ENCODE measurements at regions not wholly inside any gene's neighbourhood (a gene's known extent, or its start where the extent isn't known, plus 50 kb on each side); places are given as distances from the start of the nearest gene placed in this dataset.

DNA sequence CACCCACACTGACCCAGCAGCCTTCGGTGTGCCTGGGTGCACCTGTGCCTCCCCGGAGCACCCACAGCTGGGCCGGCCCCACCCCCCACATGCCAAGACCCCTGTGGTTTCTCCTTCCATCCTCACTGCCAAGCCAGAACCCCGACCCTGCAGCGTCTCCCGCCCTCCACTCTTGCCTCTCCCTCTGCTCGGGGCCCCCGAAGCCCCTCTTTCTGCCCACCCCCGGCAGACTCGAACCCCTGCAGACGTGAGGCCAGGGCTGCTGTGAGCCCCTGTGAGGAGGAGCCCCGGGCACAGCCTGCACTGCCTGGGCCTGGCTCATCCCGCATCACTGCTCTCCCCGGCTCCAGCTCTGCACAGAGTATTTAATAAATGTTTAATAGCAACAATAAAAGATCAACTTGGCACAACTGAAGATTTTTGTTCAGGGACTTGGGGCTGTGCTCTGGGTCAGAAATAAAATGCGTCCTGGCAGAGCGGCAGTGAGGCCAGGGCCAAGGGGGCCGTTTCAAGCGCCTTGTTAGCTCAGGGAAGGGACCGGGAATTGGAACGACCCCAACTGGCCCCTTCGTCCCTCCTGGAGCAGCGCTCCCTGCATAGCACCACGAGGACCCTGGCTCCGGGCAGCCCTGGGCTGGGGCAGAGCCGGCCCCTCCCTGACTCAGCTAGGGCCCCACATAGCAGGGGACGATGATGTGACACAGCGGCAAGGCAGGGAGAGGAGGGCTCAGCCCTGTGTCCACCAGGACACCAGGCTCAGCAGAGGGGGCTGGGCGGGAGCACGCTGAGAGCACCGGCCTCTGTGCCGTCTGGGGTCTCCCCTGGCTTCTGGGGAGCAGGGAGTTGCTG, 520.8 kb downstream of the BRD1 start:
- DNase-seq = no peak

DNA sequence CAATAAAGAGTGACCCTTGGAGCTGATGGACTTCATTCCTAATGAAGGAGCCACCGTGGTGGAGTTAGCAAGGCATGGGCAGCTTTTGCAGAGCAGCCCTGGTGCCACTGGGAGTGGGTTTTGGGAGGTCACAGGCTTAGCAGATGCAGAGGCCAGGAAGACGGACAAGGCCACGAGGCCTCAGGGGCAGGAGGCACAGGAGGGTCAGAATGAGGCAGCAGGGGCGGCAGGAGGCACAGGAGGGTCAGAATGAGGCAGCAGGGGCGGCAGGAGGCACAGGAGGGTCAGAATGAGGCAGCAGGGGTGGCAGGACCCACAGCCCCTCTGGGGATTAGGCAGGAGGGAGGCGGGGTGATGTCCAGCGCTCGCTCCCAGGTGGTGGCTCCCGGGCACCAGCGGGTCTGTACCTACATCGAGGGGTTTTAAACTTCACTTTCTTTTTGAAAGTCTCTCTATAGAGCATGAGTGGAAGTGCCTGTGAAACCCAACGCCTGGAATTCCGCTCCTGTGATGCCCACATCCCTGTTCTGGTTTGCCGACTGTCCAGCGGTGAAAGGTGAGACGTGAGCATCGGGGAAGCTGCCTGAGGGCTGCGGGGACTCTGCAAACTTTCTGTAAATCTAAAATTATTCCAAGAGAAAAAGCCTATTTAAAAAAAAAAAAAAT, 521.6 kb downstream of the BRD1 start:
- DNase-seq = no peak

DNA sequence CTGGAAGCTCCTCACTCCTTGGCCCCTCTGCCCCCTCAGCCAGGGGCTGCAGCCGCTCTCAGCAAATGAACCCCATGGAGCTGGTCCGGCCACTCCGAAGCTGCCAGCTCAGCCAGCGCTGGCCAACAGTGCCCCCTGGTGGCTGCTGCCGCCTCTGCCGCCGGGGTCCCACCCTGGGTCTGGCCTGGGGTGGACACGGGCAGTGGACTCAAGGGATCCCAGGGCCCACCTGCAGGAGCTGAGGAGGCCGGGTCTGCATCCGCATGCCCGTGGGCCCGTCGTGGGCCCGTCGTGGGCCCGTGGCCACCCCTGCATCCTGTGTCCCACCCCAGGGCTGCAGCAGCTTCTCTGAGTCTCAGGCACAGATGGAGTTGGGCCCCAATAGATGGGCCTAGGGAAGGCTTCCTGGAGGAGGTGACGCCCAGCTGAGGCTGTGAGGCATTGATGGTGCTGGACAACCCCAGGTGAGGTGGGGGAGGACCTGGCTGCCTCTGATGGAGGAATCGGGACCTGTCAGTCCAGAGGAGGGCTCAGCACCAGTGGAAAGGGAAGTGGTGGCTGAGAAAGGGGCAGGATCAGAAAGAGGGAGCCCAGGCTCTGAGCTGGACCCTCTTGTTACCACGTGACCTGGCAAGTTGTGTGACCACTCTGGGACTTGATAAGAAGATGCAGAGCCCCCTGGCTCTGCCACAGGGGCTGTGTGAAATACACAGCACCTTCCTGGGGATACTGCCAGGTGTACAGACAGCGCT, 522.3 kb downstream of the BRD1 start:
- DNase-seq = peak; percentile 45

DNA sequence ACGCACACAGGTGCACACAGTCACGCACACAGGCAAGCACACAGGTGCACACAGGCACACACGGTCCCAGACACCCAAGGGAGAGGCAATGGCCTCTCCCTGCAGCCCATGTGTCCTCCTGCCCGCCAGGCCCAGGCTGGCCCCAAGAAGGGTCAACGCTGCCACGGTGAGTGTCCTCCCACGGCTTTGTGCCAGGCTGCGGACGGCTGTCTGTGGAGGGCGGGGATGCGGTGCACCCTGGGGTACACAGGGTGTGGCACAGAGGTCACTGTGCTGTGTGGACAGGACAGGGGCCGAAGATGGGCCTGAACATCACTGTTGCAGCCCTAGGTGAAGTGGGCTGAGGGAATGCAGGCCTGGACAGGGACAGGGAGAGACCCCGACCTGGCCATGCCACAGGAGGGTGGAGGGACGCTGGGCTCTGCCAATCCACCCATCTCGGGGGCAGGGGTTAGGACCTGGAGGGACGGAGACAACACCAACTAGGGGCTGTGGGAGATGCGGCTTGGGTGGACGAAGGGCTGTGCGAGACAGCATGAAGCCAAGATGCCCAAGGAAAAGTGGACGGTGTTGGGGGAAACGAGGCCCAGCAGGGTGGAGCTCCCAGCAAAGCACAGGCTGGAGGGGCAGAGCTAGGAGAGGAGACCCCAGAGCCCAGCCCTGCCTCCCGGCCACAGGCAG, 523.8 kb downstream of the BRD1 start:
- DNase-seq = peak; percentile 7

DNA sequence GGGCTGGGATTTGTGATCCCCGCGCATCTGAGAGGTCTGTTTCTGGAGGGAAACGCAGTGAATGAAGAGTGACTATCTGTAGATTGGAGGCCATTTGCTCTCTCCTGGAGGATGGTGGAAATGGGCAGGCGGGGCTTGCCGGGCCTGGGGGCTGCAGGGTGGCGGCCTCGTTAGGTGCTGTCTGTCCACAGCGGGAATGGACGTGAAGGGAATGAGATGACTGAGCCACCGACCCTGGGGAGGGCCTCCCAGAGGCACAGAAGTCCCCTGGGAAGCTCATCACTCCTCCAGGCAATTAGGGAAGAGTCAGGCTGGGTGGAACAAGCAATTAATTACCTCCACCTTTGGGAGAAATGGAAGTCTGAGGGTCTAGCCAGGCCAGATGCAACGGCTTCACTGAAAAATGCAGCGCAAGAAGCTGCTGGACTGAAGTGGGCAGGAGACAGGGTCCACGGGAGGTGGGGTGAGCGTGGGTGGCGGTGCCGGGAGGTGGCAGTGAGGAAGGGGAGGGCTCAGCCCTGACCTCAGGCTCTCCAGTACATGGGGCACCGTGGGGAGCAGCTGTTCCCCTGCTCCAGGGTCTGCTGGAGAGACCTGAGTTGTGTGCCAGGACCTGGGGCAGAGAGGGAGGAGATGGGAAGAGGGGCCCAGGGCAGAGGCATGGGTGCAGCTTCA, 524.5 kb downstream of the BRD1 start:
- DNase-seq = peak; percentile 2

DNA sequence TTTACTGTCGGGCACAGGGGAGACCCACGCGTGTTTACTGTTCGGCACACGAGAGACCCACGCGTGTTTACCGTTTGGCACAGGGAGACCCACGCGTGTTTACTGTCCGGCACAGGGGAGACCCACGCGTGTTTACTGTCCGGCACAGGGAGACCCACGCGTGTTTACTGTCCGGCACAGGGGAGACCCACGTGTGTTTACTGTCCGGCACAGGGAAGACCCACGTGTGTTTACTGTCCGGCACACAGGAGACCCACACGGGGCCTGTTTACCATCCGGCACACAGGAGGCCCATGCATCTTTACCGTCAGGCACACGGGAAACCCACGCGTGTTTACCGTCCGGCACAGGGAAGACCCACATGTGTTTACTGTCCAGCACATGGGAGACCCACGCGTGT, 525.1 kb downstream of the BRD1 start:
- DNase-seq = no peak

DNA sequence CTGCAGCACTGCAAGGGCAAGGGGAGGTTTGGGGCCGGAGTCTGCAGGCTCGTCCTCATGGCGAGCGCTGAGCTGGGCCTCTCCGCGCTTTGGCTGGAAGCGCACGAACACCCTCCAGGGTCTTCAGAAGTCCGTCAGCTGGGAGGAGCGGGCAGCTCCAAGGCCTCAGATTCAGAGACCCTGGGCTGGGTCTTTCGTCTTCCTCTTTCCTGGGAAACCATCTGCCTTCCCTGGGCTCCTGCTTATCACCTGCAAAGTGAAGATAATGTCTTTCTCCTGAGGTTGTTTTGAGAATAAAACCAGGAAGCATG, 525.6 kb downstream of the BRD1 start:
- DNase-seq = peak; percentile 1

DNA sequence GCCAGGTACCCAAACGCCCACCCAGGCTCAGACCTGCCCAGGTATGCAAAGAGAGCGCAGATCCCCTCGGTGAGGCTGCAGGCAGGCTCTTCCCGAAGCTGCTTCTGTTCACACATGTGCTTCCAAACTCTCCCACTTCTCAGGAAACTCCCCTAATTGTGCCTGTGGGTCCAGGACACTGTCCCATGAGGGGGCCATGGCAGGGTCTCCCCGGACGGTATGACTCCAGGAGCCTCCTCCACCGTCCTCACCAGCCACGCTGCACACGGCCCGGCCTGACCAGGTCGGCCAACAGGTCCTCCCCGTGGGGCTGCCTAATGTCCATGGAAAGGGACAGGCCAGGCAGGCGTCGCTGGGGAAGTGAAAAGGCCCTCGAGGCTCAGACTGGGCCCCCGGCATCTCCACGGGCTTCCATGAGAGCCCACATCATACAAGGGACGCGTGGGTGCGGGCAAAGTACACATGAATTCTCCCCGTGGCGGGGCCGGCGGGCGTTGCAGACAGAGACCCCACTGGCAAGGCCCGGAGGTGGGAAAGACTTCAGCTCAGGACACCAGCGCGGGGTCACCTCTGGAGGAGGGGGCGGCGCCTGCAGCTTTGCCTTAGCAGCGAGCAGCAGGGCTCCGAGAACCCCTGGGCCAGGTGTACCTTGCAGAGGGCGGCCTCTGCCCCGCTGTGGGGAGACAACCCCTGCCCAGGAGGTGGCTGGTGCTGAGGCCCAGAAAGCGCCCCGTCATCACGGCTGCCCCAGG, 526.1 kb downstream of the BRD1 start:
- DNase-seq = peak; percentile 4

DNA sequence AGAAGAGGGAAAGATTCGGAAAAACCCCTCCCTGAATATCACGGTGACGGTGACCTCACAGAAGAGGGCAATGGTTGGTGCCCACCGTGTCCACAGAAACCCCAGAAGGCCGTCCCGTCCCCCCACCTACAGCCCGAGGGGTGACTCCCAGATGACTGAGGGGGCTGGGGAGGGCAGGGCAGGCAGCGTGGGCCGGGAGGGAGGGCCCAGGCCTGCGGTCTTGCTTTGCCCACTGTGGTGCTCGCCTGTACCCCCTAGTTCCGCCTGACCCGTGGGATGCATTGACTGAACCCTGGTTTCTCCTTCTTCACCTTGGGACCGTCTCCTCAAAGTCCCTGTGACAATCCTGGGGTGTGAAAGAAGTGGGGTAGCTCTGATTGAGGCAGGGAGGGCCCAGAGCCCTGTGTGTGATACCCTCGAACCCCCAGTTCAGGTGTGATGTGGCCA, 526.7 kb downstream of the BRD1 start:
- DNase-seq = peak; percentile 4

DNA sequence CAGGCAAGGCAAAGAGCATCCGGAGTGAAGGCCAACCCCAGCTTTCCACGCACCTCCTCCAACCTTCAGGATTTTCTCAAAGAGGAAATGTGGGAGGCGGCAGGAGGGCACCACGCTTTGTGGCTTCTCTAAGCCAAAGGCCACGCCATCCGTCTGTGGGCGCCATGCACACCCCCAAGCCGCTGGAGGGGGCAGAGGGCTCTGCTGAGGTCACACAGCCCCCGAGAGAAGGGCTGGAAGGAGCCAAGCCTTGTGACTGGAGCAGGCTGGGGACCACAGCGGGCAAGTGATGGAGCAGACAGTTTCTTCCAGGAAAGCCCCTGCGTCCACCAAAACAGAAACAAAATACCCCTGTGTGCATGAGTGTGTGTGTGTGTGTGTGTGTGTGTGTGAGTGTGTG, 527.4 kb downstream of the BRD1 start:
- peak; percentile 2 for DNase-seq

DNA sequence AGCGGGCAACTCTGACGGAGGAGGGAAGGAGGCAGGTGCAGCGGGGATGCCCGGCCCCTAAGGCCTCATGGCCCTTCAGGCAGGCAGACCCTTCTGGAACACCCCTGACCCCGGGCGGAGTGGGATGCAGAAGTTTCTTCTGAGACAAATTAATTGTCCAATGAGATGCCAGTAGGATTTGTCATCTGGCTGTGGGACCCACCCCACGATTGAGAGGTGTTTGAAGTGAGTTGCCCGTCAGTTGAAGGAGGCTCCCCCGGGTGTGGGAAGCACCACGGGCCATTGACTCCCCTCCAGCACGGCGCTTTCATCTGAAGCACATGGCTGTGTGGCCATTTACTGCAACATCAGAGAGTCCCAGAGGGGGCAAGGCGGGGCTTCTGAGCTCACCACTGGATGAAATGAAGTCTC, 527.8 kb downstream of the BRD1 start:
- peak; percentile 7 for DNase-seq

DNA sequence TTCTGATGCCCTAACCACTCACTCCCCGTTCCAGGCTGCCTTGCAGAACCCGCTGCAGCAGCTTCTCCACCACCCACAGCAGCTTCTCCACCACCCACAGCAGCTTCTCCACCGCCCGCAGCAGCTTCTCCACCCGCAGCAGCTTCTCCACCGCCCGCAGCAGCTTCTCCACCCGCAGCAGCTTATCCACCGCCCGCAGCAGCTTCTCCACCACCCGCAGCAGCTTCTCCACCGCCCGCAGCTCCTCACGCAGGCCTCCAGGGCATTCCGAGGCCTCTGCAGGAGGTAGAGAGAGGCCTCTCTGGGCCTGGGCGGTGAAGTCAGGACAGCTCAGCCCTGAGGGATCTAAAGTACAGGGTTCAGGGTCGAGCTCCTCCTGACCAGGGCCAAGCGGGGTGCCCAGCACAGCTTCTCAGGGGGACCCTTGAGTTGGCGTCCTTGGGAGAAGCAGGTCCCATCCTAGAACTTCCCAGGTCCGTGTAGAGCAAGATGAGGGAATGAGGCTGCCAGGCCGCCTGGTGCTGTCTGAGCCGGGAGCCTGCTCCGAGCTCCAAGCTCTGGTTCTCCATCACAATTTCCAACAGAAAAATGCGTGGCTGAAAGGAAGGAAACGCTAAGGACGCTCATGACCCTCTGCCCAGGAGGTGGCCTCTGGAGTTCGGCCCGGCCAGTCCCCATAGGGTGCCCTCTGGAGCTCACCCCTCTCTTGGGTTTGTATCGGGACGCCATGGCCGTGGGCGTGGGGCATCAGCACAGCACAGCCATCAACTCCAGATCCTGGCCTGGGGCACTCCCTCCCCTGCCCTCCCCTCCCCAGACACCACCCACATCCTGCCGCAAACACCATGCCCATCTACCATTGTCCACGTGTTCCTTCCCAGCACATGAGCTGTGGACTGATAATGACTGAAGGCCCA, 528.6 kb downstream of the BRD1 start:
- no peak for DNase-seq

DNA sequence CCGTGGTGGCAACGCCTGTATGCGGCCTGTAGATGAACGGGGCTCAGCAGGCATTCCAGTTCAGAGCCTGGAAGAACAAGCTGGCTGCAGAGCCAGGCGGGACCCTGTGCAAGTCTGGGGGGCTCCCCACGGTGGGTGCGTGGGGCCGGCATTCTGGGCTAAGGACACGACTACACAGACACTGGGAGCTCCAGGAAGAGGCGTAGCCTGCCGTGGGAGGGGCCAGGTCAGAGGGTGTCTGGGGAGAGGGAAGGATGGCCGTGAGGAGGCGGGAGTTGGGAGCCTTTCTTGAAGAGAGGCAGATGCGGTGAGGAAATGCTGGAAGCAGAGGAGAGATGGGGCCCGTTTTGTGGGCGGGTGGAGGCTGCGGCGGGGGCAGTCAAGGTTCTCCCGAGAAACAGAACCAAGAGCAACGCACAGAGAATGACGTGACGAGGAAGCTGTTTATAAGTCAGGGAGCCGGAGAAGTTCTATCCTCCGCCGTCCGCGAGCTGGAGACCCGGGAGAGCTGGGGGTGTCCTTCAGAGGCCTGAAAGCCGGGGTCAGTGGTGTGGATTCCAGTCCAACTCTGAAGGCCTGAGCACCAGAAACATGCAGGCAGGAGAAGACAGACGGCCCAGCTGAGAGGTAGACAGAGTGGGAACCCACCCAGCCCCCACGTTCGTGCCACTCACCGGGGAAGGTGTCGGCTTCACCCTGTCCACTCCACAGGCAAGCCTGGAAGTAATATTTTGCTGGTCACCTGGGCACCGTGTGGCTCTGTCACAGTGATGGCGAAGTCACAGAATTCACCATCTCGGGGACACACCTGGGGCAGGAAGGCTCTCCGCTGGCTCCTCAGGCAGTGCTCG, 529.6 kb downstream of the BRD1 start:
- DNase-seq = peak; percentile 5

DNA sequence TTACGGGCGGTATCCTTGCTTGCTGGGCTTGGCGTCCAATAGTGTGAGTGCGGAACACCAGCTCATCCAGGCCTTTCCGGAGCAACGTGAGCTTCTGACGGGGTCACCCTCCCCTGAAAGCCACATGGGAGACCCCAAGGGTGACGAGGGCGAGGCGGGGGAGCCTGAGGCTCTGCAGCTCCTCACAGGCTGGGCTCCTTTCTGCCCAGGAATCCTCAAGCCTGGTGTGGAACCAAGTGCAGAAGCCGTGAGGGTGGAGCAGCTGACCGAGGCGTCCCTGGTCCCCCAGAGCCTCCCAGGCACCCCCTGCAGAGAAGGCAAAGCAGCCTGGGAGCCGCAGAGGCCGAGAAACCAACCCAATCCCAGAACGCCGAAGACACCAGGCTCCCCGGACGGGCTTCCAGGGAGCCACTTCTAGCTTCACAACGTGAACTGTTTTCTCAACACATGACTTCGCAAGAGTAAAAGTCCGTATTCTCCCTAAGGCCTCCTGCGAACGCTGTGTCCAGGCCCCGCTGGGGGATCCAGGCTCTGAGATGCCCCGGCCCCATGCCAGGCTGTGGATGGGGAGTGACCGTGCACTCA, 530.3 kb downstream of the BRD1 start:
- peak; percentile 3 for DNase-seq

DNA sequence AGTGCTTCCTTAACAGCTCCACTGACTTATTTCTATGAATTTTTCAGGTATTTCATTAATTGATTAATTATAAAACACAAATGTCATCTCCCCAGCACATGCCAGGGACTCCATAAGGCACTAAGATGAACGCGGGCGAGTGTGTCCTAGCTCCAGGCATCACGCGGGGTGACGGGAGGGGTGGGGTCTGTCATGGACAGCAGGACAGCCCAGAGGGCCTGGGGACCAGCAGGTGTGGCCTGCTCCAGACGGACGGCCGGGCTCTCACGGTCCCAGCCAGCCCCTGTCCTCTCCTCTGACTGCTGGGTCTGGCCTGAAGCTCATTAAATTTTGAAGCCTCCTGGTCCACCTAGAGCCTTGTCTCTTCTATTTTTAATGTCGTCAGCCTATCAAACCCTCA, 531.1 kb downstream of the BRD1 start:
- no peak for DNase-seq

DNA sequence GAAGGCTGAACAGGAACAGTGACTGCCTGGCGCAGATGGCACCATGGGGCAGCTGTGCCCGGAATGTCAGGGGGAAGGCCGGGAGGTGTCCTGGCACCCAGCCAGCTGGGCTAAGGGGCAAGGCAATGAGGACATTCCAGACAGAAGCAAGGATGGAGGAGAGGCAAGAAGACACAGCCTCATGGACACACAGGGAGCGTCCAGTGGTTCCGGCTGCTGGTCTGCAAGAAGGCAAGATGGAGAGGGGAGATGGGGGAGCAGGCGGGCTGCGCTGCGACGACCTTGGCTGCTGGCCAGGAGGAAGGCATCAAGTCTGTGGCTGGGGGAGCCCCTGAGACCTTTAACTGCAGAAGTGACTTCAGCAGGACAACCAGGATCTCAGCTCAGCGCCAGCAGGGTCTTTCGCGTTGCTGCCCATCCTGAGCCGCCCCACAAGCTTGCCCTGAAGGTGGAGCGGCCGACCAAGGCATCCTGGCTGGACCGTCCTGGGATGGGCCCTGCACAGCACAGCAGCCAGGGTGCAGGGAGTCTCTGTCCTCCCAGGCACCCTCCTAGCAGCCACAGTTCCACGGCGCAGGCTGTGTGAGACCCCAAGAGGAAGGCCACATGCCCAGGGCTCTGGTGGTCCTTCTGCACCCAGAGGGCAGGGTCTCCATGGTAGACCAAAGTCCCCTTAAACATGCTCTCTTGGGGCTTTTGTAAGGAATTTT, 531.7 kb downstream of the BRD1 start:
- DNase-seq = no peak

DNA sequence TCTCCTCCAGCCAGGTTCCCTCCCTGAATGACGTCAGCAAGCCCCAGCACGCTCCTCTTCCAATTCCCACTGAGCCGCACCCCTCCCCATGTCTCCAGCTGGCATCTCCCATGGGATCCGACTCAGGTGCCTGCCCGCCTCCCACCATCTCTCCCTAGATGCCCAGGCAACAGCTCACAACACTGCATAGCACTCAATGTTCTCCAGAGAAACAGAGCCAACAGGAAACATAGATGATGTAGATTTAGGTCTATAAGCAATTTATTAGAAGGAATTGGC, 532.3 kb downstream of the BRD1 start:
- DNase-seq = no peak

DNA sequence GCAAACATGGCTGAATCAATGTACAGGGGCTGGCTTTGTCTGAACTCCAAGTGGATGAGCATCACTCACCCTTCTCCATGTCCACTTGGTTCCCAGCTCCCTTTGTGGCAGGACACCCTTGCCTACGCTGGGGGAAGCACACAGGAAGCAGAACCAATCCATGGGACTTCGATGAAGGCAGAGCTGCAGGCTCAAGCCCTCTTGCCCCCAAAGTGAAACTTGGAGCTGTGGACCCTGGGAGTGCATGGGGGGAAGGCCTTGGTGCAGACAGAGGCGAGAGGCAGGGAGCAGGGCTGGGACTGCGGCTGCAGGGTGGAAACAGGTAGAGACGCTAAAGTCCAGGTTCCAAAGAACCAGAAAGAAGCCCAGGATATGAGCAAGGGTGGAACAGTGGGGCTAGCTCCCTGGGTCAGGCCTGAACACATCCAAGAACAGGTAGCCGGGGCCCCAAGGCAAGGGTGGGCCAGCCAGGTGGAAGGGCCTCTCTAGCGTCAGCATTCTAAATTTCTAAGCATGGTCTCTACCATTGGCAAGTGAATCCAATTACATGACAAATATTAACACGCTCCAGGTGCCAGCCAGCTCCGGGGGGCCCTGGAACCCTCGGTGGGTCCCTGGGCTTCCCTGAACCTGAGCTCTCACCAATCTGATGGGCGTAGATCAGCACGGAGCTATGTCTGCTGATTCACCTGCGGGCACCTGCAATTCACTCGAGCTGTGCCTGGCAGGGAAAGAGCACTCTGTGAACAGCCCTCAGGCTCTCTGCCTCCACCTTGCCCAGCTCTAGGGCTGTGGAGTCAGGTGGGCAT, 532.8 kb downstream of the BRD1 start:
- no peak for DNase-seq

All from activated CD4-positive, alpha-beta T cell treated with anti-CD3 and anti-CD28 coated beads for 1 hour (primary cell).